Uterus (tissue), 2 donors: ENCODE measurements at regions not wholly inside any gene's neighbourhood (a gene's known extent, or its start where the extent isn't known, plus 50 kb on each side); places are given as distances from the start of the nearest gene placed in this dataset.

ENCODE experiments used
- CTCF ChIP-seq, 4 experiments: fragments of 200-600 bp in 2 of 4; fragments of 450-650 bp in 2 of 4; sonication (generic) in 2 of 4; IDR thresholded peaks; one replicate each; pipeline ENCODE4 v1.5.1; 2016 to 2019; ENCODE audit warnings: antibody characterized with exemption in 4 of 4, mild to moderate bottlenecking in 2 of 4, moderate library complexity in 1 of 4
- POLR2A ChIP-seq, 2 donors: fragments of 450-650 bp; IDR thresholded peaks; one replicate each; pipeline ENCODE4 v1.6.1; 2016; ENCODE audit warnings: antibody characterized with exemption in 2 of 2, mild to moderate bottlenecking in 1 of 2, moderate library complexity in 1 of 2

- TF ChIP-seq CTCF (IDR thresholded peaks at IDR 0.05) (no peak), POLR2A (IDR thresholded peaks at IDR 0.05) (no peak)
Measured at GRCh38 chr1:75993661-75994060, 61.5 kb upstream of the ASB17 start.
